A204.1 (cell line): ENCODE measurements at regions not wholly inside any gene's neighbourhood (a gene's known extent, or its start where the extent isn't known, plus 50 kb on each side); places are given as distances from the start of the nearest gene placed in this dataset.

Source experiments
- FAIRE-seq: peaks from 2 replicates; lab custom pipeline; 2012; peaks lifted over from hg19 to GRCh38; lab: Jason Lieb, UNC

DNA sequence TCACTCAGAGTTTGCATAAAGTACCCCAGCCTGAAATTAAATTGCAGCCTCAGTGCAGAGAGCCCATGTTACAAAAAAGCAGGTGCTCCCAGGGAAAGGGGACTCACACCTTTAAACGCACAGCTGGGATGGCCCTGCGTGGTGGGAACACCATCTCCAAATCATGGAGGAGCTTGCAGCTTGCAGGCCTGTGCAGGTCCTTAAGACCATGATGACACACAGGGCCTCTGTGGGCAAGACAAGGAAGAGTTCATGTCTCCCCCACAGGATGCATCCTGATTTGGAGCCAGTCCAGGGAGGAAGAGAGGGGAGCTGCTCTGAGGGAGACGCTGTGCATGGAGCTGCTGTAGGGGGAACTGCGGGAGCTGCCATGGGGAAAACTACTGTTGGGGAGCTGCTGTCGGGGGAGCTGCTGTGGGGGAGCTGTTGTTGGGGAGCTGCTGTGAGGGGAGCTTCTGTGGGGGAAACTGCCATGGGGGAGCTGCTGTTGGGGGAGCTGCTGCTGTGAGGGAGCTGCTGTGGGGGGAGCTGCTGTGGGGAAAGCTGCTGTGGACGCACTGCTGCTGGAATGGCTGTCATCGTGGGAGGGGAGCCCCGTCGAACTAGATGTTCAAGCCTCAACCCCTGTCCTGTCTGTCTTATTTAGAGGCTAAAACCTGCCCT is 113.9 kb downstream of the MATN1 start:
- no peak for FAIRE-seq

DNA sequence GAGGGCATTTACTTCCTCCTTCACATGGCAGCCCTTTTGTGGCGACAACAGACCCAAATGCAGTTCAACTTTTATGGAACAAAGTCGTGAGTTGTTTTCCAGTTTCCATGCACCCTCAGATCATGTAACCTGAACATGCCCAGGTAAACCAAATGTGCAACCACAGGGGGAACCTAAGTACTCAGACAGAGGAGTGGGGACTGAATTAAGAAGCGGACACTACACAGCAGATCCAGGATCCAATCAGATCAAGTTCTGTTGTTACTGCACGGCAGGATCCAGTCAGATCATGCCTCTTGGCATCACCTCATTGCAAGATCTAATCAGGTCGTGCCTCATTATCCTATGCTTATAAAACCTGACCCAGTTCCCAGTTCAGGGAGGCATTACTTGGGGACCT is 115.7 kb downstream of the MATN1 start:
- no peak for FAIRE-seq

DNA sequence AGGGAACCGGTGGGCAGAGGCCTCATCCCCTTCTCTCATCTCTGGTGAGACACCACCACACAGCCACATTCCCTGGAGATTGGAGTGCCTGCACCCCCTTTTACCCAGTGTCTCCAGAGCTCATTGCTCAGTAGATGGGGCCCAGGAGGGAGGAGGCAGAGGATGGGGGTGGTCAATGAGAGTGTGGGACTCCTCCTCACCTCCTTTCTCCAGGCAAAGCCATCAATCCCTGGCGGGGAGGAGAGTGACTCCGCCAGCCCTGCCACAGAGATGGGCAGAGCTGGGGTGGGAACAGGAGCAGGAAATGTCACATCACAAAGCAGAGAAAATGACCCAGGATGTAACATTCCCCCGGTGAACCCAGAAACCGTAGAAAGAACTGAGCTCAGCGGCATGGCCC is 117.2 kb downstream of the MATN1 start:
- no peak for FAIRE-seq

DNA sequence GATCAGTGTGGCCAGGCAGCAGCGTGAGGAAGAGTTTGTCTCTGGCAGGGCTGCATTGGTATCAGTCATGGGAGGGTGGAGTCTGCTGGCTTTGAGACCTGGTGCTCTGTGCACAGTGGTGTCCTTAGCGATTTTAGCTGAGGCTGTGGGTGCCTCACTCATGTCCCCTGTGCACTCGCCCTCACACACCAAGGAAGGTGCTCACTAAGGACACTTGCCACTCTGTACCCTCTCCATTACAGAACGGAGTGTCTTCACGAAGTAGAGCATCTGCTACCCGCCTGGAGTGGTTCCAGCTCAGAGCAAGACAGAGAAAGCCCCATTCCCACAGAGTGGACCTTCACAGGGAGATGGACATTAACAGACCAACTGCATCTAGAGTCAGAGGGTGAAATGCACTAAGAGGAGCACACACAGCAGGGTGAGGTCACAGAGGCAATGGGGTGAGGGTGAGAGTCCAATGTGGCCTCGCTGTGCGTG is 117.9 kb downstream of the MATN1 start:
- no peak for FAIRE-seq

DNA sequence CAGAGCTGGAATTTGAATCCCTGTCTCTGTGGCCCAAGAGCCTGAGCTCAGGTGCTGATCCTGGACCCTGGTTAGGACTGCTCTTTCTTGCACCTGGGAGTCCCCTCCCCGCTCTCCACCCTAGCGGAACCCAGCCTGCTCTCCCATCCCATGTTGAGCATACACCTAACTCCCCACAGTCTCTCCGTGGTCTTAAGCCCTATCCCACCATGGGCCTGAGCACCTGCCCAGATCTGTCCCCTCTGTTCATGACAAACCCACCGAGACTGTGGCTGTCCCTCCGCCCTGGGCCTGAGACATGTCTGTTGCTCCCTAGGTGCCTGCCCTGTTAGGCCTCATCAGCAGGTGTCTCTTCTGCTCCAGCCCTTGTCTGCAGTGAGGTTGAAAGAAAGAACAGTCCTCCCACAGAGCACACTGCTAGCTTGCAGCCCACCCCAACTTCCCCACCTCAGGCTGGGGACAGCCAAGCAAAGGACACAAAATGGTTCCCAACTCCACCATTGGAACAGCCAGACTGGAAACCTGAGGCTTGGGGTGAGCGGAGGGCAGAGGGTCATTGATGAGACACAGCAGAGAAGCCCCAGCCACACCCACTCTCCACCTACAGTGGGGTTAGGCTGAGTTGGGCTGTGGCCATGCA is 118.5 kb downstream of the MATN1 start:
- no peak for FAIRE-seq

DNA sequence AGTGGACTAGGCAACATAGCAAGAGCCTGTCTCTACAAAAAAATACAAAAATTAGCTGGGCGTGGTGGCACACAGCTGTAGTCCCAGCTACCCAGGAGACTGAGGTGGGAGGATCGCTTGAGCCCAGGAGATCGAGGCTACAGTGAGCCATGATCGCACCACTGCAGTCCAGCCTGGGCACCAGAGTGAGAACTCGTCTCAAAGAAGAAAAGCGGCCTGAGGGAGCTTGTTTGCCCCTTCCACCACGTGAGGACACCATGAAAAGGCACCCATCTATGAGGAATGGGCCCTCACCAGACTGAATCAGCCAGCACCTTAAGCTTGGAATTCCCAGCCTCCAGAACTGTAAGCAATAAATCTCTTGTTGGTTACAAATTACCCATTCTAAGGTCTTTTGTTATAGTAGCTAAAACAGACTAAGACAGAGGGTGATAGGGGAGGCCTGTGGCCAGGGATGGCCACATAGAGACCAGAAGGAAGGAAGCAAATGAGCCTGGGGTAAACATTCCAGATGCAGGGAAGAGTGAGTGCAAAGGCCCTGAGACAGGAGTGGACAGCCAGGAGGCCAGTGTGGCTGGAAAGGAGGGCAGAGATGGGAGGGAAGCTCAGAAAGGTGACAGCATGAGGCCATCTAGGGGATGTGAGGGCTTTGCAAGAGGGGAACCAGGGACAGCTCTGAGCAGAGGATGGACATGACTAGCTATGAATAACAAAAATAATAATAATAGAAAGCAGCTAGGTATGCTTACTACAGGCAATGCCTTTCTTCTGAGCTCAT is 120.1 kb downstream of the MATN1 start:
- no peak for FAIRE-seq

DNA sequence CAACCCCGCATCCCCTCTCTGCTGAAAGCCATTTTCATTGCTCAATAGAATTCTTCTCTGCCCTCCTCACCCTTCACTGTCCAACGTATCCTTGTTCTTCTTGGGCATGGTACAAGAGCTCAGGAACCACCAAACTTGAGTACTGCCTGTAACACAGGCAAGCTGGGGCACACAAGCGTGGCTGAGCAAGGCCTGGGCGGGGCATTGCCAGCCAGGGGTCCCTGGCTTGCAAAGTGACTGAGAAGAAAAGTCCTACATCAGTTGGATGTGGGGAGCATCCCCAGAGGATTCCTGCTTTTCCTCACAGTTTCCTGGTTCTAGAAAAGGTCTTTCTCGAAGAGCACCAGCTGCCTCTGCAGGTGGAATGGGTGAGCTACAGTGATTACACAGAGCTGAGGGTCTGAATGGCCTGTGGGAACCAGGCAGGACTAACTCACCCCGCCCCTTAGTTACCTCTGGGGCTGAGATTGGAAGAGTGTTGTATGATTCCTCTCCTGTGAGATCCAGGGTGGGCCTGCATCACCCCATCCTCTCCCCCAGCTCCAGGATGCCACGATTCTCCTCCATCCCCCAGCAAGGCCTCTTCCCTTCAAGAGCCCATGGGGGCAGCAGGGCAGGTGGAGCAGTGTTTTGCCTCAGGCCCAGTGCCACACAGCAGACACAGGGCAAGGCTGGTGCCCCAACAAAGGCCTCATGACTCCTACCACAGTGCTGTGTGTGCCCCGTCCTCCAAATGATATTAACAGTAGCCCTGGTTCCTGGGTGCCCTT is 121.9 kb downstream of the MATN1 start:
- no peak for FAIRE-seq

DNA sequence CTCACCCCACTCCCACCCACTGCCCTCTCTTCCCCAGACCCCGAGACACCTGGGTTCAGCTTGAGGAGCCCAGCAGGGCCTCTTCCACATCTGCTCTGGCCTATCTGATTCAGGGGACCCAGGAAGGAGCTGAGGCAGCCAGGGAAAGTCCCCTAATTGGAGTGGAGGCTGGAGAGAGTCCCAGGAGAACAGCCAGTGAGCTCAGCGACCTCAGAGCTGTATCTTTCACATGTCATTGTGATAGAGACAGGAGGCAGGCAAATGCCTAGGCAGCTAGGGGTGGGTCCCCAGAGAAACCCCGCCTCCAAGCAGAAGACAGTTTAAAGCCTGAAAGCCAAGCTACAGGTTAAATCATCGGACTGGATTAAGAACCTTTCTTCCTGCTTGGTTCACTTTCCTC is 122.7 kb downstream of the MATN1 start:
- no peak for FAIRE-seq

DNA sequence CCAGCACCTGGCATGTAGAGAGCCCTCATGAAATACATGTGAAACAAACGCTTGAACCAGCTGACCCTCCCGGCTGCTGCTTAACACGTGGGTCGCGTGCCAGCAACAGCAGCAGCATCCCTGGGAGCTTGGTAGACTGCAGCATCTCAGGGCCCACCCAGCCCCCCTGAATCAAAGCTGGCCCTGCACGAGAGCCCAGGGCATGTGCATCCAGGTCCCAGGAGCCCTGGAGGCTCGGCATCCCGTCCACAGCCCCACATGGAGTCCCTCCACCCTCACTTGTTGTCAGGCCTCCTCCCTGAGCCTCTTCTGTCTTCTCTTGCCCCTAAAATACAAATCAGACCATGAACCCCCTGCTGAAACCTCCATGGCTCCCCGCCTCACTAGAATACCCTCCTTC is 123.1 kb downstream of the MATN1 start:
- FAIRE-seq = no peak

DNA sequence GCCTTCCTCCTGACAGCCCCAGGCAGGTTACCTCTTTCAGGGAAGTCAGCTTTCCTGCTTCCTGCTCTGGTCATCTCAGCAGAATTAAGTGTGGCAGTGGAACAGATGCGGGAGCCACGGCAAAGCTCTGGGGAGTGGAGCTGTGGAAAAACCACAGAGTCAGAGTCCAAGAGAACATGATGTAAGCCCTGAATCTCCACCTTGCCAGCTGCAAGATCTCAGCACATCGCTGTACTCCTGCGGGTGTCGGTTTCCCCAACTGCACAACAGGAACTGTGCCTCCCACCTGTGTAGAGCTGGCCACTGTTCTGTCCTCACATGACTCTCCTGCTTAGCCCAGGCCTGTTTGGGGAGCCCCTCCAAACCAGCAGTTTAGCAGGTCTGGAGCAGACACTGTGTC is 123.7 kb downstream of the MATN1 start:
- FAIRE-seq = no peak

DNA sequence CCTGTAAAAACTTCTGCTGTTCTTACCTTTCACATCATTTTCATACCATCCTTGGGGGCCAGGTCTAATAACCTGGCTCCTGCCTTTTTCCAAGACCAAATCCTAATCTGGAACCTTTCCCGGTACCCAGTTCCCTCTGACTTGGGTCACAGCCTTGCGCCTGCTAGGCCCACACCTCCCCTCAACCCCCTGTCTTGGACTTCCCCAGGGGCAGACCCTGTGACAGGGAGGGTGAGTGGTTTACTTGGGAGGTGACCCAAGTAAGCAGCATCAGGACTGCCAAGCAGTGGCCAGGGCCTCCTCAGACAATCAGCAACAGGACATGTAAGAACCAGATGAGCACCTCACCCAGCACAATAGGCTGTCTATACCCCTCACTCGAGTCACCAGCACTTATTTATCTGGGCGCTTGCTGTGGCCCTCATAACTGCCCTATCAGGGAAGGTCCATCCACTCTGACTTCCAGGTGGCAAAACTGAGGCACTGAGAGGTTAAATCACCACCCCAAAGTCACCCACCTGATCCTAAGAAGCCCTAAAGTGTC is 124.7 kb downstream of the MATN1 start:
- FAIRE-seq = no peak

DNA sequence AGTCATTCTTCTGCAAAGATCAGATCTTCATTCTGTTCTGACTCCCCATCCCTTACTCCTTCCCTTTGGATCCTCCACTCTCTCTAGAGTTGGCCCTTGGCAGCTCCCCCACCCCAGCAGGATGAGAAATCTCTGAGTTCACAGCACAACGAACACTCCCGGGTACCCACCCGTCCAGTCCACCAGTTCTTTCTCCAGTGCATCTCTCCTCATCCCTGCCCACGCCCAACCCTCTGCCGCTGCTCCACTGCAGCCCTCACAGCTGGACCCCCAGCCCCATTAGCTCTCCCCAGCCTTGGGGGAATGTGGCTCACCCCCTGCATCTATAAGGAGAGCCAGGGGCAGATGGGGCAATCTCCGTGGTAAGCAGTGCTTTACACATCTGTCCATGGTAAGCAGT is 125.7 kb downstream of the MATN1 start:
- no peak for FAIRE-seq

DNA sequence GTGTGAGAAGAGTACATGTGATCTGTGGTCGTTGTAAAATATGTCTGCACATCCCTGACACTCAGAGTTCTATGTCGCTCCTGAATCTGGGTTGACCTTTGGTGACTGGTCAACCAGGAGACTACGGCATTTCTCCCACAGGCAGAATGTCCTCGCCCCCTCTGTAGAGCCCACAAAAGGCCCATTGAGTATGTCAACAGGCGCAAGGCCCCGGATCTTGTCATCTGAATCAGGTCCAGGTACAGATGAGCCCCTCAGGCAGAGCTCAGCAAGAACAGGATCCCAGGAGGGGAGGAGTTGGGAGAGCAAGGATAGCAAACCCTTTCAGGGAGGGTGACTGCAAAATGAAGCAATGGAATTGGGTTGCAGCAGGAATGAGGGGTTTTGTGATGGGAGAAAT is 126.5 kb downstream of the MATN1 start:
- FAIRE-seq = no peak

DNA sequence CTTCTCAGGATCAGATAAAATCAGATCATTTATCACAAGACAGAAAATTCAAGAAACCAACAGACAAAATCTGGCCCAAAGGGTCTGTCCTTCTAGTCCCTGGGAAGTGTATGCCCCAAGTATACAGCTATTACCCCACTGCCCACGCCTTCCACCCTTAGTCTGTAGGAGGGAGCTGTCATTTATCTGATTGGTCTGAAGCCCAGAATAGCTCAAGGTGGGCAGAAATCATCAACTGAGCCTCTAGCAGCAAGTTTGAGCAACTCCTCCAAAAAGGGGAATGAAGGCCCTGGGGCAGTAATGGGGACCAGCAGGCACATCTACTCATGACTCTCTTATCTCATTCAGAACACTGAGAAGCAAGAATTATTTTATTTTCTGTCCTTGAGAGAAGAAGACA is 126.9 kb downstream of the MATN1 start:
- FAIRE-seq = no peak

DNA sequence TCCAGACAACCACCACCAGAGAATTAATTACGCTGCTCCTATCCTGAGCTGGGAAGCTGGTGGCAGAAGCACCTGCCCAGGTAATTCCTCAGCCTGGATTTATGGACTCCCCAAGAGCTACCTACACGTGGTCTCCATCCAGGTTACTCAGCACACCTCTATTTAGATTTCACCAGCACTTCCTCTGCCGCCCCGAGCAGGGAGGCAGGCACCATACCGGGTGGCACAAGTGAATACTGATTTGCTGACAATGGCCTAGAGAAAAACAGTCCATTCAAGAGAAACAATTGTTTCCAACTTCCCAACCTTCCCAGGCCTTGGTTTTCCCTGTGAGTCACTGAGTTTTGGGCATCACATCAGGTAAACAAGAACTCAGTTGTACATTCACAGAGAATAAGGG is 134.3 kb downstream of the MATN1 start:
- no peak for FAIRE-seq

DNA sequence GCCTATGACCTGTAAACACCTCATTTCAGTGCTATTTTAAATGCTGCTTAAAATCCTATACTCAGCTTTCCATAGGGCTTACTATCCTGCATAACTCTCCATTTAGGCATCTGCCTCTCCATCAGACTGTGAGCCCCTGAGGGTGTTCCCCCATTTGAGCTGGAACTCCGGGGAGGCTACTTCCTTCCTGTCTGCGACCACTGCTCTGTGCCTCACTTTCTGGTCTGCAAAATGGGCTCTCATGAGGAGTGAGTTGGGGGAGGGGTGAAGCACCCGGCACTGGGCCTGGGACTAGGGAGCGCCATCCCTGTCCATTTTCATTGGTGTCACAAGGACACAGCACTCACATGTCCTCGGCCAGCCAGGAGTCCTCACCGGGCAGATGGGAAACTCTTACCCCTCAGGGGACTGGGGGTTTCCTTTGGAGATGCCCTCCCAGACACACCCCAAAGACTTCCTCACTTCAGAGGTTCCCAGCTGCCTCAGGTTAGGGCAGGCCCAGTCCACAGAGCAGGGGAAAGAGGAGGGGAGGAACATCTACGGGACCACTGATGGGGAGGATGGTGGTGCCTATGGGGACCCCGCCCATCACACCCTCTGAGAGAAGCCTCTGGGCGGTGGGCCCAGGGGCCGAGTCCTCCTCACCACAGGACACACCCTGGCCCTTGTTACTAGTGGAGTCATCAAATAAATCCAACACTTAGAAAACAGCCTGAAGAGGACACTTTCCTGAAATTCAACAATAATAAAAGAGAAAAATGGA is 134.9 kb downstream of the MATN1 start:
- no peak for FAIRE-seq

DNA sequence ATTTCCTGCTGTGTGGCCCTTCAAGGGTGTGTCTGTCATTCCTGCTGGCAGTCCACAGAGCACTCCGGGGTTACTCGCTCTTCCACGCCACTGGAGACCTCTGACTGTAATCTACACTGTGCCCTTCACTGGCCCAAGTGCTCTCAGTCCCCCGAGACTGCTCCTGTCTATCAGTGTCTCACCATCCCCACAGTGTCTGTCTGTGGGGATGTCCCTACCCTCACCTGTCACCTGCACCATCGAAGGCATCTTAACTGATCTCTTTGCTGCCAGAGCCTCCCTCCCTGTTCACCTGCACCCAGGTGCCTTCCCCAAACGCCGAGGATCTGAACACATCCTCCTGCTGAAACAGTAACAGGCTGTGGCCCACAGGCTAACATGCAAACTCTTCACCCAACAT is 136.7 kb downstream of the MATN1 start:
- no peak for FAIRE-seq

DNA sequence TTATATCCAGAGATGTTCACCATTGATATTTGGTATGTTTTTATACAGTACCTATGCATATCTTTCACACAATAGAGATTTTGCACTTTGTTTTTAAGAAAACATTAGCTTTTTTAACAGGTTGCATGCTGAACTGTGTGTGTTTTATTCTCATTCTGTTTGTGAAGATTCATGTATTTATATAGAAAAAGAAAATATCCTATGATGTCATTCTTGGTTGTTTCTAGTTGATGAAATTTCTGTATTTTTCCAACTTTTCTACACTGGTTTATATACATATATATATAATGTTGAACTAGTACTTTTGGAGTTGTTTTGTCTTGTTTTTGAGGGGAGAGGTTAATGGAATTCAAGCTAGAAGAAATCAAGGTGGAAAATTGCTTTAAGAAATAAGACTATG is 143.8 kb downstream of the MATN1 start:
- no peak for FAIRE-seq

DNA sequence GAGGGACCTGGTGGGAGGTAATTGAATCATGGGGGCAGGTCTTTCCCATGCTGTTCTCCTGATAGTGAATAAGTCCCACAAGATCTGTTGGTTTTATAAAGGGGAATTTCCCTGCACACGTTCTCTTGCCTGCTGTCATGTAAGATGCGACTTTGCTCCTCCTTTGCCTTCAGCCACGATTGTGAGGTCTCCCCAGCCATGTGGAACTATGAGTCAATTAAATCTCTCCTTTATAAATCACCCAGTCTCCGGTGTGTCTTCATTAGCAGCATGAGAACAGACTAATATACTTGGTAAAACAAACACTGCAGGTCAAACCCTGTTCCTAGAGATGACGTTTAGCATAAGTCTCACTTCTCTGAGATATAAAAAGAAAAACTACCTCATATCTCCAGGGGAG is 148.3 kb downstream of the MATN1 start:
- no peak for FAIRE-seq

DNA sequence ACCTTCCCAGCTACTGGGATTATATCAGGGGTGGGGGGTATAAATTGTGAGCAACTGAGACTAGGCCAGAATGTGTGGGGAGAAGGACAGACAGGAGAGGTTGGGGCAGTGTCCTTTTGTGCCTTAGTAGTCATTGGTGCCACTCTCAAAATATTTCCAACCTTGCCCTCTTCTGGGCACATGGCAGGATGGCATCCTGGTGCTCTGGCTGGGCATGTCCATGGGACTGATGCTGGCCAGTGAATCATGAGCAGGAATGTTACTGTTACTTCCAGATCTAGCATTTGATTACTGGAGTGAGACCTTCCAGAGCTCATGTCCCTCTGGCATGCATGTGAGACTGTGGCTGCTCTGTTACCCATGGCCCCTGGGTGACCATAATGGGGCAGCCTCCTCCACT is 151.2 kb downstream of the MATN1 start:
- no peak for FAIRE-seq

DNA sequence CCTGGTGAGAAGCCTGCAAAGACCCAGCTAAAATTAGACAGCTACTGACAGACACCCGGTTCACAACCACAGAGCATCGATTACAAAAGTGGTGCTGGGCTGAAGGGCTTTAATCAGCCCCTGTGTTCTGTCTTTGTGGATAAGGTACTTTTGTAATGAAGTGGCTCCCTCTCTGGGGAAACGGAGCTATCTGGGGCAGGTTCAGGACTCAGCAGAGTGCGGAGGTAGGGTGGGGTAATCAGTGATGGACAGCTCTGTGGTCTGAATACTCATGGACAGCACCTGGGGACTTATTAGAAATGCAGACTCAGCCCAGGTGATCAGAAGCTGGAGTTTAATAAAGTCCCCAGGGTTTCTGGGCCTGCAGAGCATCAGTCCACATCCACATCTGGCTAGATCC is 152.0 kb downstream of the MATN1 start:
- no peak for FAIRE-seq

DNA sequence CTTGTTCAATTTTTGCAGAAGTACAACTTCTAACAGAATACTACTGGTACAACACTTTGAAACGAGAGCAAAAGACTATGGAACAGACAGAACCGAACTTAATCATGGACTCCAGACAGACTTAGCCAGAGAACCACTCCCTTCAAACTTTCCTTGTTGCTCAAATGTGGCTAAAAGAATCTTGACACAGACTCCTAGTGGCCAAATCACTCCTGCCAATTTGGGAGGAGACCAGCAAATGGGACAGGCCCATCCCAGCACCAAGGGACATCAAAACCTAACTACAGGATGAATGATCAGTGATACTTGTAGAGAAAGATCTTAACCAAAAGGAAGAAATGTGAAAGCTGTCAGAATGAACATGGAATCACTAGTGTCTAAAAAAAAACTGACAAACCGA is 154.0 kb downstream of the MATN1 start:
- no peak for FAIRE-seq
